ENCODE measurements at regions not wholly inside any gene's neighbourhood (a gene's known extent, or its start where the extent isn't known, plus 50 kb on each side); places are given as distances from the start of the nearest gene placed in this dataset.

DNA sequence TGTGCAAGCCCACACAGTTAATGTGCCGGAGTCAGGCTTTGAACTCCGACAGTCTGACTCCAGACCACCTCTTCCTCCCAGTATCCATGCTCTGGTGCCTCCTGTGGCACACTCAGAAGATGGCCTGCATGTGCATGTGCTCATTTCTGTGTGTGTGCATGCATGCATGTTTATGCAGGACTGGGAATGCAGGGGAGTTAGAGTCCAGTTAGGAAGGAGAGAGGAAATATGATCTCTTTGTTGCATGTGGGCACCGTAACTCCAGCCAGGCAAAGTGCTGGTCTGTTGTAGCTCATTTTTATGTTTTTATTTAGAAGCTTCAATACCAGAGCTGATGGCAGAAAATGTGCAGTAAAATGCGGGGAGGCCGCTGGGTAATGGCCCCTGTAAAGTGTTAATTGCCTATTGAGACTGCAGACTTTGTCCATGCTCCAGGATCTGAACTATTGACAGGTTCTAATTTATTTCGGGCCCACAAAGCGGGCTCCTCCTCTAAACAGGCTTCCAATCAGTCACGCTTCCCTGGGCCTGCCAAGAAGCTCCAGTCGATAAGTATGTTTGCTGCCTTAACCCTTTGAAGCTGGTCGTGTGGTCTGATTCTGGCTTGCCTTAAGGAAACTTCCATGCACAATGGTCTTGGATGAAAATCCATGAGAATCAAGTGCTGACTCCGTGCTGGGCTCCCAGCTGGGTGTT lies 248.3 kb downstream of the DHX35 start:
- no peak overlapping the region for H3K4me3 ChIP-seq (ENCODE audit: low read depth, low read length)
- TF ChIP-seq, protein P1, sequence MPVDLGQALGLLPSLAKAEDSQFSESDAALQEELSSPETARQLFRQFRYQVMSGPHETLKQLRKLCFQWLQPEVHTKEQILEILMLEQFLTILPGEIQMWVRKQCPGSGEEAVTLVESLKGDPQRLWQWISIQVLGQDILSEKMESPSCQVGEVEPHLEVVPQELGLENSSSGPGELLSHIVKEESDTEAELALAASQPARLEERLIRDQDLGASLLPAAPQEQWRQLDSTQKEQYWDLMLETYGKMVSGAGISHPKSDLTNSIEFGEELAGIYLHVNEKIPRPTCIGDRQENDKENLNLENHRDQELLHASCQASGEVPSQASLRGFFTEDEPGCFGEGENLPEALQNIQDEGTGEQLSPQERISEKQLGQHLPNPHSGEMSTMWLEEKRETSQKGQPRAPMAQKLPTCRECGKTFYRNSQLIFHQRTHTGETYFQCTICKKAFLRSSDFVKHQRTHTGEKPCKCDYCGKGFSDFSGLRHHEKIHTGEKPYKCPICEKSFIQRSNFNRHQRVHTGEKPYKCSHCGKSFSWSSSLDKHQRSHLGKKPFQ (tag by site-specific recombination; IDR thresholded peaks at IDR 0.05): no peak
- no peak overlapping the region for H3K27ac ChIP-seq (ENCODE audit: extremely low read depth, low read depth, low read length)
- no peaks in the 10 kb centered on the region for H3K4me1 ChIP-seq (ENCODE audit: control insufficient read depth, insufficient read depth, low read length)
- no peaks in the 10 kb centered on the region for H3K36me3 ChIP-seq (ENCODE audit: control insufficient read depth in 2 of 2, insufficient read depth in 1 of 2, low read length in 2 of 2)
- POLR2A ChIA-PET: no interaction called here
- no peaks in the 10 kb centered on the region for H3K9me3 ChIP-seq (ENCODE audit: control insufficient read depth, insufficient read depth, low read depth, low read length)
- CTCF ChIA-PET: no interaction called here

DNA sequence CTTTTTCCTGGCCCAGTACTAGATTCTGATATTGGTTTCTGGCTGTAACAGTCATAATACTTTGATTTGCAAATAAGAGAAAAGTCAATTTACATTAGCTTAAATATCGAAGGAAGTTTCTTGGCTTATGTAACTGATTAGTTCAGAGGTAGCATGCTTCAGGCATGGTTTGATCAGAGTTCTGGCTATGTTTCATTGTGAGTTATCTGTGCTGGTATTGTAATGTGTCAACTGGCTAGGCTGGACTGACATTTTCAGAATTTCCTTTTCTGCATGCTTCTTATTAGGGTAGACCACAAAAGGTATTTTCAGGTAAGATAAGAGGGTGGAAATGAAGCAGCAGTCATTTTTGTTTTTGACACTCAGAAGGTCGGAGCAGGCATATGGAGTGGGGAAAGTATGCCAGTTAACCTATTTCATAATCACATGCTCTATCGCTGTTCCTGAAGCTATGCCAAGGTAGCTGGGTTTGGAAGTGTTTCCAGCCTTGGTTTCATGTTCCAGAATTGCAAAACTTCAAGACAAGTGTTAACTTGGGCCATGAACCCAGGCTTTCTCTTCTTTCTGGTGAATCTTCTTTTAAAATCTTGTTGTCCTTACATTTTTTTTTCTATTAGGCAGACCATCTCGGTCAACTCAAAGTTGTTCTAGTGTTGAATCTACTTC lies 244.9 kb downstream of the DHX35 start:
- no peak overlapping the region for H3K27ac ChIP-seq (ENCODE audit: extremely low read depth, low read depth, low read length)
- ChIA-PET POLR2A (no interaction called here), CTCF (interaction anchor here (0.6 to 1.0 kb wide), 3 partner anchors 33 to 60 kb away, joined by 3 read pairs; no protein-coding TSS in a partner anchor)
- no peaks in the 10 kb centered on the region for H3K4me1 ChIP-seq (ENCODE audit: control insufficient read depth, insufficient read depth, low read length)
- no peak overlapping the region for H3K4me3 ChIP-seq (ENCODE audit: low read depth, low read length)
- TF ChIP-seq ZNF133 (tag by site-specific recombination; IDR thresholded peaks at IDR 0.05) (no peak), ZNF596 (tag by site-specific recombination; IDR thresholded peaks at IDR 0.05) (no peak), ZNF394 (tag by site-specific recombination; IDR thresholded peaks at IDR 0.05; ENCODE audit: borderline replicate concordance) (no peak), KLF1 (tag by site-specific recombination; IDR thresholded peaks at IDR 0.05) (no peak)
- TF ChIP-seq, protein P2, sequence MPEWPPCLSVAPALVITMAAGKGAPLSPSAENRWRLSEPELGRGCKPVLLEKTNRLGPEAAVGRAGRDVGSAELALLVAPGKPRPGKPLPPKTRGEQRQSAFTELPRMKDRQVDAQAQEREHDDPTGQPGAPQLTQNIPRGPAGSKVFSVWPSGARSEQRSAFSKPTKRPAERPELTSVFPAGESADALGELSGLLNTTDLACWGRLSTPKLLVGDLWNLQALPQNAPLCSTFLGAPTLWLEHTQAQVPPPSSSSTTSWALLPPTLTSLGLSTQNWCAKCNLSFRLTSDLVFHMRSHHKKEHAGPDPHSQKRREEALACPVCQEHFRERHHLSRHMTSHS (tag by site-specific recombination; IDR thresholded peaks at IDR 0.05): no peak
- H3K9me3 ChIP-seq (ENCODE audit: control insufficient read depth, insufficient read depth, low read depth, low read length): no peaks in the 10 kb centered on the region
- no peaks in the 10 kb centered on the region for H3K36me3 ChIP-seq (ENCODE audit: control insufficient read depth in 2 of 2, insufficient read depth in 1 of 2, low read length in 2 of 2)

DNA sequence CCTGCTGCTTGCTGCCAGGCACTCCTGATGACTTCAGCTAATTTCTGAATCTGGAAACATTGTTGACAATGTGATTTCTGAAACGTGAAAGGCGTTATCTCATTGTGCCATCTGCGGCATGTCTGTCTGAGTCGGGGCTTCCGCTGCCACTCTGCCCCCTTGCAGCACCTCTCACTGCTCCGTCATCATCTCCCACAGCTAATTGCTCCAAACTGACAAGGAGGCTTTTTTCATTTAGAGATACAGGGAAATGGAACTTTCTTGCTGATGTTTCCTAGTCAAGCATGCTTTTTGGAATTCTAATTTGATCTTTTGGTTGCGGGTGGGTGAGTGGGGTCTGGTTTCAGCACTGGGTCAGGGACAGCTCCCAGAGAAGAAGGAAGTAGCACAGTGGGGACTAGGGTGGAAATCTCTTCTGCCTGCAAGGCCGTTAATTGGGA lies 233.5 kb downstream of the DHX35 start:
- no peaks in the 10 kb centered on the region for H3K4me1 ChIP-seq (ENCODE audit: control insufficient read depth, insufficient read depth, low read length)
- TF ChIP-seq, protein P3, sequence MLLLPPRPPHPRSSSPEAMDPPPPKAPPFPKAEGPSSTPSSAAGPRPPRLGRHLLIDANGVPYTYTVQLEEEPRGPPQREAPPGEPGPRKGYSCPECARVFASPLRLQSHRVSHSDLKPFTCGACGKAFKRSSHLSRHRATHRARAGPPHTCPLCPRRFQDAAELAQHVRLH (tag by site-specific recombination; IDR thresholded peaks at IDR 0.05): no peak
- TF ChIP-seq KLF8 (tag by site-specific recombination; IDR thresholded peaks at IDR 0.05): no peak
- TF ChIP-seq, protein P4, sequence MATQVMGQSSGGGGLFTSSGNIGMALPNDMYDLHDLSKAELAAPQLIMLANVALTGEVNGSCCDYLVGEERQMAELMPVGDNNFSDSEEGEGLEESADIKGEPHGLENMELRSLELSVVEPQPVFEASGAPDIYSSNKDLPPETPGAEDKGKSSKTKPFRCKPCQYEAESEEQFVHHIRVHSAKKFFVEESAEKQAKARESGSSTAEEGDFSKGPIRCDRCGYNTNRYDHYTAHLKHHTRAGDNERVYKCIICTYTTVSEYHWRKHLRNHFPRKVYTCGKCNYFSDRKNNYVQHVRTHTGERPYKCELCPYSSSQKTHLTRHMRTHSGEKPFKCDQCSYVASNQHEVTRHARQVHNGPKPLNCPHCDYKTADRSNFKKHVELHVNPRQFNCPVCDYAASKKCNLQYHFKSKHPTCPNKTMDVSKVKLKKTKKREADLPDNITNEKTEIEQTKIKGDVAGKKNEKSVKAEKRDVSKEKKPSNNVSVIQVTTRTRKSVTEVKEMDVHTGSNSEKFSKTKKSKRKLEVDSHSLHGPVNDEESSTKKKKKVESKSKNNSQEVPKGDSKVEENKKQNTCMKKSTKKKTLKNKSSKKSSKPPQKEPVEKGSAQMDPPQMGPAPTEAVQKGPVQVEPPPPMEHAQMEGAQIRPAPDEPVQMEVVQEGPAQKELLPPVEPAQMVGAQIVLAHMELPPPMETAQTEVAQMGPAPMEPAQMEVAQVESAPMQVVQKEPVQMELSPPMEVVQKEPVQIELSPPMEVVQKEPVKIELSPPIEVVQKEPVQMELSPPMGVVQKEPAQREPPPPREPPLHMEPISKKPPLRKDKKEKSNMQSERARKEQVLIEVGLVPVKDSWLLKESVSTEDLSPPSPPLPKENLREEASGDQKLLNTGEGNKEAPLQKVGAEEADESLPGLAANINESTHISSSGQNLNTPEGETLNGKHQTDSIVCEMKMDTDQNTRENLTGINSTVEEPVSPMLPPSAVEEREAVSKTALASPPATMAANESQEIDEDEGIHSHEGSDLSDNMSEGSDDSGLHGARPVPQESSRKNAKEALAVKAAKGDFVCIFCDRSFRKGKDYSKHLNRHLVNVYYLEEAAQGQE (tag by site-specific recombination; IDR thresholded peaks at IDR 0.05): peak; percentile 92
- H3K27ac ChIP-seq (ENCODE audit: extremely low read depth, low read depth, low read length): no peak overlapping the region
- ChIA-PET POLR2A (no interaction called here), CTCF (no interaction called here)
- no peaks in the 10 kb centered on the region for H3K9me3 ChIP-seq (ENCODE audit: control insufficient read depth, insufficient read depth, low read depth, low read length)
- no peak overlapping the region for H3K4me3 ChIP-seq (ENCODE audit: low read depth, low read length)
- H3K36me3 ChIP-seq (ENCODE audit: control insufficient read depth in 2 of 2, insufficient read depth in 1 of 2, low read length in 2 of 2): no peaks in the 10 kb centered on the region

Data from HEK293 (cell line).